ENCODE measurements at regions not wholly inside any gene's neighbourhood (a gene's known extent, or its start where the extent isn't known, plus 50 kb on each side); places are given as distances from the start of the nearest gene placed in this dataset.

GRCh38 chr1:189438808-189439207 is 1038.9 kb downstream of the BRINP3 start:
- Mint-ChIP-seq H3K9me3 (peaks cover 5 to 43% (median 21%) of the 10 kb centered on the region in 6 donors), H3K4me3 (no peak overlapping the region), H3K27ac (no peak overlapping the region), H3K36me3 (peaks cover 0 to 4% (median 0%) of the 10 kb centered on the region in 3 donors), H3K4me1 (no peaks in the 10 kb centered on the region), H3K27me3 (ENCODE audit: low read depth in 3 of 3) (no peaks in the 10 kb centered on the region)
- no peak for DNase-seq

GRCh38 chr1:189463166-189463565 is 1014.5 kb downstream of the BRINP3 start:
- DNase-seq = no peak
- Mint-ChIP-seq H3K27me3 (ENCODE audit: low read depth in 3 of 3) (no peaks in the 10 kb centered on the region), H3K36me3 (no peaks in the 10 kb centered on the region), H3K4me1 (no peaks in the 10 kb centered on the region), H3K4me3 (no peak overlapping the region), H3K9me3 (peaks cover 10 to 57% (median 23%) of the 10 kb centered on the region in 6 donors), H3K27ac (no peak overlapping the region)

GRCh38 chr1:189496768-189497167 is 980.9 kb downstream of the BRINP3 start:
- Mint-ChIP-seq H3K27me3 (ENCODE audit: low read depth in 3 of 3) (no peaks in the 10 kb centered on the region), H3K9me3 (peaks cover 13 to 43% (median 27%) of the 10 kb centered on the region in 6 donors), H3K4me1 (no peaks in the 10 kb centered on the region), H3K36me3 (peaks cover 0 to 3% (median 0%) of the 10 kb centered on the region in 3 donors), H3K27ac (no peak overlapping the region), H3K4me3 (no peak overlapping the region)
- no peak for DNase-seq

GRCh38 chr1:189499736-189500135 is 977.9 kb downstream of the BRINP3 start:
- H3K4me3 Mint-ChIP-seq = no peak overlapping the region
- peaks cover 14 to 50% (median 26%) of the 10 kb centered on the region in 6 donors for H3K9me3 Mint-ChIP-seq
- no peak for DNase-seq
- H3K27ac Mint-ChIP-seq = no peak overlapping the region
- H3K36me3 Mint-ChIP-seq = peaks cover 0 to 3% (median 0%) of the 10 kb centered on the region in 3 donors
- H3K27me3 Mint-ChIP-seq (ENCODE audit: low read depth in 3 of 3) = no peaks in the 10 kb centered on the region
- no peaks in the 10 kb centered on the region for H3K4me1 Mint-ChIP-seq

- peaks cover 19 to 56% (median 30%) of the 10 kb centered on the region in 6 donors for H3K9me3 Mint-ChIP-seq
- no peak overlapping the region for H3K4me3 Mint-ChIP-seq
- no peaks in the 10 kb centered on the region for H3K4me1 Mint-ChIP-seq
- peaks cover 0 to 3% (median 0%) of the 10 kb centered on the region in 3 donors for H3K36me3 Mint-ChIP-seq
- H3K27ac Mint-ChIP-seq = no peak overlapping the region
- H3K27me3 Mint-ChIP-seq (ENCODE audit: low read depth in 3 of 3) = no peaks in the 10 kb centered on the region
- DNase-seq = no peak
Observed at GRCh38 chr1:189500778-189501177, 976.9 kb downstream of the BRINP3 start.

GRCh38 chr1:189510827-189511226 is 966.8 kb downstream of the BRINP3 start:
- DNase-seq = no peak
- Mint-ChIP-seq H3K4me1 (no peaks in the 10 kb centered on the region), H3K9me3 (peaks cover 11 to 62% (median 43%) of the 10 kb centered on the region in 6 donors), H3K36me3 (peaks cover 0 to 3% (median 0%) of the 10 kb centered on the region in 3 donors), H3K4me3 (no peak overlapping the region), H3K27ac (no peak overlapping the region), H3K27me3 (ENCODE audit: low read depth in 3 of 3) (peaks cover 0 to 4% (median 0%) of the 10 kb centered on the region in 3 donors)

- Mint-ChIP-seq H3K4me3 (no peak overlapping the region), H3K4me1 (no peaks in the 10 kb centered on the region), H3K27me3 (ENCODE audit: low read depth in 3 of 3) (peaks cover 0 to 8% (median 0%) of the 10 kb centered on the region in 3 donors), H3K36me3 (peaks cover 0 to 3% (median 0%) of the 10 kb centered on the region in 3 donors), H3K9me3 (peaks cover 15 to 71% (median 57%) of the 10 kb centered on the region in 6 donors), H3K27ac (no peak overlapping the region)
- DNase-seq = no peak
Observed at GRCh38 chr1:189513091-189513490, 964.6 kb downstream of the BRINP3 start.

- Mint-ChIP-seq H3K27me3 (ENCODE audit: low read depth in 3 of 3) (peaks cover 0 to 1% (median 0%) of the 10 kb centered on the region in 3 donors), H3K27ac (no peak overlapping the region), H3K9me3 (peaks cover 24 to 50% (median 41%) of the 10 kb centered on the region in 6 donors), H3K4me1 (no peaks in the 10 kb centered on the region), H3K4me3 (no peak overlapping the region), H3K36me3 (no peaks in the 10 kb centered on the region)
- no peak for DNase-seq
Observed at GRCh38 chr1:189522441-189522840, 955.2 kb downstream of the BRINP3 start.

GRCh38 chr1:189524501-189524900 is 953.2 kb downstream of the BRINP3 start:
- DNase-seq = no peak
- Mint-ChIP-seq H3K9me3 (peaks cover 18 to 47% (median 31%) of the 10 kb centered on the region in 6 donors), H3K4me1 (no peaks in the 10 kb centered on the region), H3K27ac (no peak overlapping the region), H3K36me3 (no peaks in the 10 kb centered on the region), H3K27me3 (ENCODE audit: low read depth in 3 of 3) (no peaks in the 10 kb centered on the region), H3K4me3 (no peak overlapping the region)

GRCh38 chr1:189530162-189530561 is 947.5 kb downstream of the BRINP3 start:
- Mint-ChIP-seq H3K27me3 (ENCODE audit: low read depth in 3 of 3) (no peaks in the 10 kb centered on the region), H3K4me3 (no peak overlapping the region), H3K27ac (no peak overlapping the region), H3K4me1 (no peaks in the 10 kb centered on the region), H3K9me3 (peaks cover 17 to 48% (median 32%) of the 10 kb centered on the region in 6 donors), H3K36me3 (no peaks in the 10 kb centered on the region)
- no peak for DNase-seq

- no peaks in the 10 kb centered on the region for H3K36me3 Mint-ChIP-seq
- peaks cover 0 to 3% (median 0%) of the 10 kb centered on the region in 3 donors for H3K27me3 Mint-ChIP-seq (ENCODE audit: low read depth in 3 of 3)
- no peaks in the 10 kb centered on the region for H3K4me1 Mint-ChIP-seq
- H3K27ac Mint-ChIP-seq = no peak overlapping the region
- H3K9me3 Mint-ChIP-seq = peaks cover 2 to 47% (median 35%) of the 10 kb centered on the region in 6 donors
- no peak overlapping the region for H3K4me3 Mint-ChIP-seq
- DNase-seq = no peak
Observed at GRCh38 chr1:189538271-189538670, 939.4 kb downstream of the BRINP3 start.

- H3K36me3 Mint-ChIP-seq = peaks cover 0 to 3% (median 0%) of the 10 kb centered on the region in 3 donors
- peaks cover 10 to 53% (median 34%) of the 10 kb centered on the region in 6 donors for H3K9me3 Mint-ChIP-seq
- no peaks in the 10 kb centered on the region for H3K4me1 Mint-ChIP-seq
Observed at GRCh38 chr1:189550498-189550897, 927.2 kb downstream of the BRINP3 start.

GRCh38 chr1:189563784-189564183 is 913.9 kb downstream of the BRINP3 start:
- Mint-ChIP-seq H3K9me3 (peaks cover 15 to 49% (median 28%) of the 10 kb centered on the region in 6 donors), H3K36me3 (no peaks in the 10 kb centered on the region), H3K27me3 (ENCODE audit: low read depth in 3 of 3) (no peaks in the 10 kb centered on the region), H3K4me3 (no peak overlapping the region), H3K4me1 (no peaks in the 10 kb centered on the region), H3K27ac (no peak overlapping the region)
- DNase-seq = no peak

More at GRCh38 chr1:189550498-189550897, 927.2 kb downstream of the BRINP3 start:
- H3K27ac Mint-ChIP-seq = no peak overlapping the region
- no peak overlapping the region for H3K4me3 Mint-ChIP-seq
- DNase-seq = no peak
- H3K27me3 Mint-ChIP-seq (ENCODE audit: low read depth in 3 of 3) = no peaks in the 10 kb centered on the region

GRCh38 chr1:189567890-189568289 is 909.8 kb downstream of the BRINP3 start:
- DNase-seq = no peak
- no peaks in the 10 kb centered on the region for H3K4me1 Mint-ChIP-seq
- H3K4me3 Mint-ChIP-seq = no peak overlapping the region
- H3K27me3 Mint-ChIP-seq (ENCODE audit: low read depth in 3 of 3) = no peaks in the 10 kb centered on the region
- H3K27ac Mint-ChIP-seq = no peak overlapping the region
- peaks cover 10 to 51% (median 27%) of the 10 kb centered on the region in 6 donors for H3K9me3 Mint-ChIP-seq
- H3K36me3 Mint-ChIP-seq = no peaks in the 10 kb centered on the region

- Mint-ChIP-seq H3K4me3 (no peak overlapping the region), H3K9me3 (peaks cover 5 to 53% (median 31%) of the 10 kb centered on the region in 6 donors), H3K27ac (no peak overlapping the region), H3K4me1 (no peaks in the 10 kb centered on the region), H3K27me3 (ENCODE audit: low read depth in 3 of 3) (peaks cover 0 to 4% (median 0%) of the 10 kb centered on the region in 3 donors), H3K36me3 (no peaks in the 10 kb centered on the region)
- DNase-seq = no peak
Observed at GRCh38 chr1:189596197-189596596, 881.5 kb downstream of the BRINP3 start.
